CD14-positive monocyte (primary cell): ENCODE measurements at regions not wholly inside any gene's neighbourhood (a gene's known extent, or its start where the extent isn't known, plus 50 kb on each side); places are given as distances from the start of the nearest gene placed in this dataset.

Source experiments
- DNase-seq, 3 donors: peaks; one replicate each; pipeline ENCODE4 v3.0.0-alpha.2; 2011 to 2022
- H2AFZ ChIP-seq: 2 replicates; pipeline ENCODE4 v1.6.0; 2012; ENCODE audit warnings: mild to moderate bottlenecking, low read depth, low read length, inconsistent platforms; ENCODE audit not compliant: insufficient read depth, poor library complexity, severe bottlenecking
- H3K27ac ChIP-seq, 2 donors: 1 replicate in 1 of 2; 2 replicates in 1 of 2; pipeline ENCODE4 v1.5.1; 2012 to 2013; ENCODE audit warnings: low read length in 2 of 2, control low read depth in 1 of 2, inconsistent platforms in 1 of 2, low read depth in 1 of 2, mild to moderate bottlenecking in 1 of 2
- H3K27me3 ChIP-seq, 2 donors: one replicate each; pipeline versions ENCODE4 v1.6.0 to v1.6.1; 2011 to 2013; ENCODE audit warnings: low read length in 2 of 2; ENCODE audit not compliant: control insufficient read depth in 2 of 2, insufficient read depth in 2 of 2
- H3K36me3 ChIP-seq, 2 donors: replicated peaks in 1 of 2; 1 replicate in 1 of 2; 2 replicates in 1 of 2; pipeline versions ENCODE4 v1.5.1 to v1.6.1; 2012 to 2013; ENCODE audit warnings: low read length in 2 of 2, control low read depth in 1 of 2, inconsistent platforms in 1 of 2, mild to moderate bottlenecking in 1 of 2; ENCODE audit not compliant: insufficient read depth in 2 of 2, control insufficient read depth in 1 of 2
- H3K4me1 ChIP-seq, 2 donors: 1 replicate in 1 of 2; 2 replicates in 1 of 2; pipeline versions ENCODE4 v1.5.1 to v1.6.1; 2012 to 2013; ENCODE audit warnings: low read length in 2 of 2, control low read depth in 1 of 2, inconsistent platforms in 1 of 2, mild to moderate bottlenecking in 1 of 2, moderate library complexity in 1 of 2; ENCODE audit not compliant: insufficient read depth in 2 of 2, control insufficient read depth in 1 of 2
- H3K4me2 ChIP-seq: replicated peaks from 2 replicates; pipeline ENCODE3; 2012; ENCODE audit warnings: low read length, moderate library complexity, mild to moderate bottlenecking; ENCODE audit not compliant: poor library complexity, severe bottlenecking; ENCODE audit errors: extremely low read depth
- H3K4me3 ChIP-seq, 3 experiments: fragments of 200-600 bp in 1 of 3; sonication (generic) in 1 of 3; replicated peaks in 1 of 3; 1 replicate in 2 of 3; 2 replicates in 1 of 3; pipeline ENCODE4 v1.5.1; 2011 to 2013; ENCODE audit warnings: low read length in 3 of 3, mild to moderate bottlenecking in 3 of 3, control low read depth in 2 of 3, low read depth in 2 of 3, inconsistent platforms in 1 of 3, moderate library complexity in 1 of 3
- H3K79me2 ChIP-seq: 2 replicates; pipeline ENCODE4 v1.6.0; 2012; ENCODE audit warnings: mild to moderate bottlenecking, control low read depth, inconsistent platforms, low read length, moderate library complexity; ENCODE audit not compliant: insufficient read depth
- H3K9ac ChIP-seq: 2 replicates; pipeline ENCODE4 v1.6.0; 2017; ENCODE audit warnings: low read length, mild to moderate bottlenecking; ENCODE audit not compliant: insufficient read depth, poor library complexity, severe bottlenecking
- H3K9me3 ChIP-seq, 2 donors: replicated peaks in 1 of 2; 1 replicate in 1 of 2; 2 replicates in 1 of 2; pipeline versions ENCODE4 v1.5.1 to v1.6.1; 2012 to 2013; ENCODE audit warnings: low read length in 2 of 2, control low read depth in 1 of 2; ENCODE audit not compliant: control insufficient read depth in 1 of 2, insufficient read depth in 1 of 2
- H4K20me1 ChIP-seq: 2 replicates; pipeline ENCODE4 v1.6.0; 2012; ENCODE audit warnings: mild to moderate bottlenecking, low read length, control low read depth, moderate library complexity; ENCODE audit not compliant: insufficient read depth
- H3K27ac Mint-ChIP-seq, 7 donors: one replicate each; pipeline ENCODE4 v1.8.0; 2020; ENCODE audit warnings: mild to moderate bottlenecking in 7 of 7, mixed read lengths in 7 of 7, moderate library complexity in 6 of 7, inconsistent platforms in 2 of 7
- H3K27me3 Mint-ChIP-seq, 3 donors: one replicate each; pipeline ENCODE4 v1.8.0; 2021 to 2022; ENCODE audit warnings: low read depth in 3 of 3, mild to moderate bottlenecking in 3 of 3, mixed read lengths in 3 of 3, moderate library complexity in 3 of 3, inconsistent platforms in 1 of 3
- H3K36me3 Mint-ChIP-seq, 2 donors: one replicate each; pipeline ENCODE4 v1.8.0; 2020; ENCODE audit warnings: mixed read lengths in 2 of 2, inconsistent platforms in 1 of 2, mild to moderate bottlenecking in 1 of 2
- H3K4me1 Mint-ChIP-seq: one replicate; pipeline ENCODE4 v1.8.0; 2020; ENCODE audit warnings: mild to moderate bottlenecking, mixed read lengths
- H3K4me3 Mint-ChIP-seq, 2 donors: one replicate each; pipeline ENCODE4 v1.8.0; 2020; ENCODE audit warnings: mild to moderate bottlenecking in 2 of 2, mixed read lengths in 2 of 2, moderate library complexity in 1 of 2
- H3K9me3 Mint-ChIP-seq, 7 donors: one replicate each; pipeline ENCODE4 v1.8.0; 2020 to 2022; ENCODE audit warnings: mixed read lengths in 7 of 7, mild to moderate bottlenecking in 6 of 7, moderate library complexity in 6 of 7, inconsistent platforms in 2 of 7
- CTCF ChIP-seq: fragments of 200-600 bp; IDR thresholded peaks from one replicate; pipeline ENCODE4 v1.8.0; 2022; ENCODE audit warnings: antibody characterized with exemption, mild to moderate bottlenecking
- WGBS: methylation state at CpG from one replicate; pipeline ENCODE4 v1.1.5; 2013; ENCODE audit warnings: missing lambda C conversion rate; ENCODE audit not compliant: insufficient coverage; 5-methylcytosine and 5-hydroxymethylcytosine counted together
- intact Hi-C, 2 donors: fragments of 100-400 bp; cut with micrococcal nuclease; formaldehyde crosslinking; loops; one replicate each; pipeline versions ENCODE4 v1.15.0 to v1.15.1; 2023

- no peaks in the 10 kb centered on the region for H4K20me1 ChIP-seq
- H3K27ac ChIP-seq: no peak overlapping the region
- TF ChIP-seq CTCF: no peak
- no peak overlapping the region for H3K4me3 ChIP-seq
- intact Hi-C loops: no loop called here
- no peaks in the 10 kb centered on the region for H3K36me3 Mint-ChIP-seq
- H3K4me2 ChIP-seq: no peak overlapping the region
- no peak overlapping the region for H3K9ac ChIP-seq
- no peaks in the 10 kb centered on the region for H3K27me3 Mint-ChIP-seq
- DNase-seq: no peak
- H3K36me3 ChIP-seq: no peaks in the 10 kb centered on the region
- no peak overlapping the region for H2AFZ ChIP-seq
- peaks cover 18 to 20% of the 10 kb centered on the region in 2 donors for H3K9me3 ChIP-seq
- no peak overlapping the region for H3K27ac Mint-ChIP-seq
- H3K9me3 Mint-ChIP-seq: peaks cover 6 to 22% (median 15%) of the 10 kb centered on the region in 7 donors
- no peak overlapping the region for H3K4me3 Mint-ChIP-seq
- H3K4me1 Mint-ChIP-seq: no peaks in the 10 kb centered on the region
- no peaks in the 10 kb centered on the region for H3K27me3 ChIP-seq
- H3K79me2 ChIP-seq: no peaks in the 10 kb centered on the region
- WGBS: 91% methylated on average over 20 of the region's 27 CpGs
- H3K4me1 ChIP-seq: no peaks in the 10 kb centered on the region
Measured at GRCh38 chr13:87080100-87080779, 590.9 kb upstream of the SLITRK5 start.

GRCh38 chr13:87084192-87084591 lies 587.0 kb upstream of the SLITRK5 start:
- H4K20me1 ChIP-seq: no peaks in the 10 kb centered on the region
- no peak overlapping the region for H3K9ac ChIP-seq
- TF ChIP-seq CTCF: no peak
- 91% methylated on average over 4 of the region's 5 CpGs for WGBS
- H3K9me3 ChIP-seq: peaks cover 15 to 18% of the 10 kb centered on the region in 2 donors
- peaks cover 0 to 2% (median 0%) of the 10 kb centered on the region in 3 donors for H3K27me3 Mint-ChIP-seq
- no peak overlapping the region for H3K27ac ChIP-seq
- no peak overlapping the region for H3K4me2 ChIP-seq
- no peaks in the 10 kb centered on the region for H3K4me1 Mint-ChIP-seq
- H3K27ac Mint-ChIP-seq: no peak overlapping the region
- no peak overlapping the region for H3K4me3 Mint-ChIP-seq
- H3K27me3 ChIP-seq: no peaks in the 10 kb centered on the region
- no peaks in the 10 kb centered on the region for H3K4me1 ChIP-seq
- no peak for DNase-seq
- H2AFZ ChIP-seq: no peak overlapping the region
- no peaks in the 10 kb centered on the region for H3K79me2 ChIP-seq
- H3K36me3 Mint-ChIP-seq: no peaks in the 10 kb centered on the region
- H3K4me3 ChIP-seq: no peak overlapping the region
- H3K36me3 ChIP-seq: no peaks in the 10 kb centered on the region
- peaks cover 4 to 19% (median 18%) of the 10 kb centered on the region in 7 donors for H3K9me3 Mint-ChIP-seq
- intact Hi-C loops: no loop called here
